NCI-H2081 (cell line): ENCODE measurements at regions not wholly inside any gene's neighbourhood (a gene's known extent, or its start where the extent isn't known, plus 50 kb on each side); places are given as distances from the start of the nearest gene placed in this dataset.
A peak's percentile ranks its signal among the peaks of the same experiment; 100 is the strongest.
"Not testable (repeated sequence)": the region's sequence is repeated elsewhere in the genome, so short reads cannot be mapped to it uniquely, and the experiment has no call there.

Source experiments
- DNase-seq, 2 experiments: peaks; one replicate each; lab custom pipeline; 2025; lab: John Stamatoyannopoulos, UW

DNA sequence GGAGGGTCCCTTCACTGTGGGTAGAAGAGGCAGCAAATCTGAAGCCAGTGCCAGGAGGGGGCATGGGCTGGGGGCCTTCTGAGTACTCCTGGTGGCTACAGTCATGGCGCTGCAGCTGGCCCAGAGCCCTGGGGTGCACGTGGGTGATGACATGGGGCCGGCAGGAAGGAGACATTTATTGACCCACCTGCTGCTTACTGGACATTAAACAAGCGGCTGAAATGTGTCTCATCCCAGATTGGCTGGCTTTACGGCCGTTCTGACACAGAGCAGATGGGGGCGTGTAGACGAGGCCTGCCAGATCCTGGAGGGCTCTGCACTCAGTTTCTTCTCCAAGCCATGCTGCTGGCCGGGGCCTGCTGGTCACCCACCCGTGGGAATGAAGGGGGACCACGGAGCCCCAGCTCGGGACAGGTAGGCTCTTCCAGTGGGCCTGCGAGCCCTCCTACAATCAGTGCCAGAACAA is 906.9 kb downstream of the BRD1 start:
- peak in 1 of 2 experiments; percentile 4 for DNase-seq

GRCh38 chr22:48919851-48920589 is 907.7 kb downstream of the BRD1 start:
- DNase-seq = no peak

DNA sequence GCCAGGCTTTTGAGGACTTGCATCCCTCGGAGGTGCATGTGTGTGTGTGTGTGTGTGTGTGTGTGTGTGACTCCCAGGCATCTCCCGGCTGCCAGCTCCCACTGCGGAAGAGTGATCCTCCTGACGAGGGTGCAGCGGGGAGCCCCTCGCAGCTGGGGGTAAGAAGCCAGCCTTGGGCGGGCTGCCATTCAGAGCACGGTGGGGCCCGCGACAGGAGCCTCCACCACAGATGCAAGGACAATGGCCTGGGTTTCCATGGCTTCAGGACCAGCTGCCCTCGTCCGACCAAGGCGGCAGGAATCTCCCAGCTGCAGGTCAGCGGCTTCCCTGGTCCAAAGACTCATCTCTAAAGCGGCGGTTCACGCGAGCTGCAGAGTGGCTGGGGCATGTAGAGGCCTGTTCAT is 908.5 kb downstream of the BRD1 start:
- DNase-seq = peak in 1 of 2 experiments; percentile 2

DNA sequence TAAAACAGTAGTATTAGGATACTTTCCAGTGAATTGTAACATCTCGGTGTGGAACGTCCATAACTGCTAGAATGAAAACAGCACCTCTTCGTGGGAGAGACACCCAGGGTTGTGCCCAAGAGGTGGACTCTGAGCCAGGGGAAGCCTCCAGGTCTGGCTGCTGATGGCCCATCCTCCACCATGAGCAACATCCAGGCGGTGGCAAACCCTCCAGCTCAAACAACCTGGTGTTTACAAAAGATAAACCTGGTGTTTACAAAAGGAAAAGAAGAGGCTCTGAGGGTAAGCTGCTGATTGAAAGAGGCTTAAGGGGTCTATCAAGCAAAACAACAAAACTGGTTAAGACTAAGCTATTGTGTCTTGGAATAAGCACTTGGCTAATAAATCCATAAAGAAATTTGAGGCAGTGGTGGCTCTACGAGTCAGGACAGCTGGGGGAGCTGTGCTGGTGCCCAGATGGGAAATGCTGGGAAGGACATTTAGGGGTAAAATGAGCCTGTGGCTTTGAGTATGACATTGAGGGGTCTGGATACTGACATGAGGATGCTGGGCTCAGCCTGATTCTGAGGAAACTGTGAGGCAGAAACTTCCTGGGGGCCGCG is 909.0 kb downstream of the BRD1 start:
- DNase-seq = no peak

GRCh38 chr22:48912356-48913066 is 915.2 kb downstream of the BRD1 start:
- not testable (repeated sequence) for DNase-seq

DNA sequence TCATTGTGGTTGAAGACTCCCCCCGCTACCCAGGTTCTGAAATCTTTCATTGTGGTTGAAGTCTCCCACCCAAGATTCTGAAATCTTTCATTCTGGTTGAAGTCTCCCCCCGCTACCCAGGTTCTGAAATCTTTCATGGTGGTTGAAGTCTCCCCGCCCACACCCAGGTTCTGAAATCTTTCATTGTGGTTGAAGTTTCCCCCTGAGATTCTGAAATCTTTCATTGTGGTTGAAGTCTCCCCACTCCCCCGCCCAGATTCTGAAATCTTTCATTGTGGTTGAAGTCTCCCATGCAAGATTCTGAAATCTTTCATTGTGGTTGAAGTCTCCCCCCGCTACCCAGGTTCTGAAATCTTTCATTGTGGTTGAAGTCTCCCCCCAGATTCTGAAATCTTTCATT is 916.0 kb downstream of the BRD1 start:
- not testable (repeated sequence) for DNase-seq

DNA sequence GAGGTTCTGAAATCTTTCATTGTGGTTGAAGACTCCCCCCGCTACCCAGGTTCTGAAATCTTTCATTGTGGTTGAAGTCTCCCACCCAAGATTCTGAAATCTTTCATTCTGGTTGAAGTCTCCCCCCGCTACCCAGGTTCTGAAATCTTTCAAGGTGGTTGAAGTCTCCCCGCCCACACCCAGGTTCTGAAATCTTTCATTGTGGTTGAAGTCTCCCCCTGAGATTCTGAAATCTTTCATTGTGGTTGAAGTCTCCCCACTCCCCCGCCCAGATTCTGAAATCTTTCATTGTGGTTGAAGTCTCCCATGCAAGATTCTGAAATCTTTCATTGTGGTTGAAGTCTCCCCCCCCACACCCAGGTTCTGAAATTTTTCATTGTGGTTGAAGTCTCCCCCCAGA is 916.6 kb downstream of the BRD1 start:
- not testable (repeated sequence) for DNase-seq

DNA sequence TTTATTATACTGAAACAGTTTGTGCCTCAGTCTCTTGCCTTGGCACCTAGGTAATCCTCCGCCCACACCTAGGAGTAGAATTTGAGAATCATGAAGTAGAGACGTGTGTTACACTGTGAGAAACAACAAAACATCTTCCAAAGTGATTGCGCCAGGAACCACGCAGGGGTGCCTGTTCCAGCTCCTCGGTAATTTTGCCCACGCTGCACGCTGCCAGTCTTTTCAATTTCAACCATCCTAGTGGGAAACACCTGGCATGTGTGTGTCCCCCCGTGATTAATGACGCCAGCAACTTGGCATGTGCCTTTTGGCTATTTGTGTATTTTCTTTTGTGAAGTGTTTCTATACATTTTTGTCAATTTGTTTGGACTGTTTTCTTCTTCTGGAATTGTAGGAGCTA is 919.1 kb downstream of the BRD1 start:
- DNase-seq = peak in 1 of 2 experiments; percentile 13

DNA sequence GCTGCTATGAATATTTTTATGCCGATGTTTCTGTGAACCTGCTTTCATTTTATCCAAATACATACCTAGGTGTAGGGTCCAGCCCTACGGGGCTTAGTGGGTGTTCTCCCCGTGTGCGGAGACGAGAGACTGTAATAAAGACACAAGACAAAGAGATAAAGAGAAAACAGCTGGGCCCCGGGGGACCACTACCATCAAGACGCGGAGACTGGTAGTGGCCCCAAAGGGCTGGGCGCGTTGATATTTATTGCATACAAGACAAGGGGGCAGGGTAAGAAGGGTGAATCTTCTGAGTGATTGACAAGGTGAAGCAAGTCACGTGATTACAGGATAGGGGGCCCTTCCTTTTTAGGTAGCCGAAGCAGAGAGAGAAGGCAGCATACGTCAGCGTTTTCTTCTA is 920.1 kb downstream of the BRD1 start:
- no peak for DNase-seq

- DNase-seq = no peak
These were observed 921.3 kb downstream of the BRD1 start for GRCh38 chr22:48906216-48906835.

DNA sequence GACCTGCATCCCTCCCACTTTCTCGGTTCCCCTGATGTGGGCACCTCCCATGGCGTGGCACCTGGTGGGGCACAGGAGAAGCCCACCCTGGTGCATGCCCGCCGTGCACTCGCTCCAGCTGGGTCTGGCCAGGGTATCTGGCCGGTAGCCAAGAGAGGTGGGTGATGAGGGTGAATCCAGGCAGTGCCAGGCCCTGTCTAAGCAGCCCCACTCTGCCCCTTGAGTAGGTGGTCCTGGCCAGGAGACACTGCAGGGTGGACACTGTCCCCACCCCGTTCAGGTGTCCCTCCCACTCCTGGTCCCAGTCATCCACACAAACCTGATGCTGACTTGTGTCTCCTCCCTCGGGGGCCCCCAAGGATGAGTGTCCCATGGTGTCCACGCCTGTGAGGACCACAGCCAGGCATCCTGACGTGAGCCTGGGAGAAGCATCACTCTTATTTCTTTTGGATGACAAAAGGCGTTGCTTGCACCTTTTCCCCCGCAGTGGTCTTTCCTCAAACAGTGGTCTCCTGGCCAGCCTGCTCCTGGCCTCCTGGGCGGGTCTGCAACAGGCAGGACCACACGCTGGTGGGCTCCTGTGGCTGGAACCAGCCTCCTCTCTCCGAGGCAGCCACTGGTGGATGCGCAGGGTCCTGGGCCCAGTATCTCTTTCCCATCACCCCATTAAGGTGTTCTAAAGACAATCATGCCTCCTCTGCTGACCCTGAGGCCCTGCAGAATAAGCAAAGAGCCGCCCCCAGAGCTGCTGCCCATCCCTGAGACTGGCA is 922.3 kb downstream of the BRD1 start:
- DNase-seq = no peak

DNA sequence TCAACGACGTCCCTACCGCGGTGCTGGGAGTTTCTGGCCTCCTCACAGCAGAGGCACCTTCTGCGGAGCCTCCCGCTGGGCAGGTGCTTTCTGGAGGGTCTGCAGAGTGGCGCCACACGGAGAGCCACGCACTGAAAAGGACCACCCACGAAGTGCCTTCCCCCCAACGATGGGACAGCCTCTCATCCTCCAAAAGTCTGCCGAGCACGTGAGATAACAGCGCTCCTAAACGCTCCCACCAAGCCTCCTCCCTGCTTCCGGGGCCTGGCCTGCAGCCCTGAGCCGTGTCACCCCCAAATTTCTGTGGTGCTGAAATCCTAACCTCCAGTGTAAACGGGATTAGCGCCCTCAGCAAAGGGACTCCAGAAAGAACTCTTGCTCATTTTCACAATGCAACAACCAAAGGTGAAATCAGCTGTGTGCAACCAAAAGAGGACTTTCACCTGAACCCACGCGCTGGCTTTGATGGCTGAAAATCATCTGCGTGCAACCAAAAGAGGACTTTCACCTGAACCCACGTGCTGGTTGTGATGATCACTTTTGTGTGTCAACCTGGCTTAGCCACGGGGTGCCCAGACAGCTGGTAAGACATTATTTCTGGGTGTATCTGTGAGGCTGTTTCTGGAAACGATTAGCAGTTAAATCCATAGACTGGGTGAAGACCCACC is 924.6 kb downstream of the BRD1 start:
- DNase-seq = no peak

- no peak for DNase-seq
These were observed 925.4 kb downstream of the BRD1 start for GRCh38 chr22:48902001-48902869.

DNA sequence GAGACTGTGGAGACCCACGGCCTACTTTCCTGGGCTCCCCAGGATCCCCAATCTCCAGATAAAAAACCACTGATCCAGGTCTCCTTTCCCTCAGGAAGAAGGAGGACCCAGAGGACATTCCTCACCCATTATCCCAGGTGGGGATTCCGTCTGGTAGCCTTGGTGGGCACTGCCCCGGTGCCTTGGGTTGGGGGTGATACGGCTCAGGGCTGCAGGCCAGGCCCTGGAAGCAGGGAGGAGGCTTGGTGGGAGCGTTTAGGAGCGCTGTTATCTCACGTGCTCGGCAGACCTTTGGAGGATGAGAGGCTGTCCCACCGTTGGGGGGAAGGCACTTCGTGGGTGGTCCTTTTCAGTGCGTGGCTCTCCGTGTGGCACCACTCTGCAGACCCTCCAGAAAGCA is 926.3 kb downstream of the BRD1 start:
- no peak for DNase-seq

GRCh38 chr22:48900626-48901025 is 927.0 kb downstream of the BRD1 start:
- no peak for DNase-seq

DNA sequence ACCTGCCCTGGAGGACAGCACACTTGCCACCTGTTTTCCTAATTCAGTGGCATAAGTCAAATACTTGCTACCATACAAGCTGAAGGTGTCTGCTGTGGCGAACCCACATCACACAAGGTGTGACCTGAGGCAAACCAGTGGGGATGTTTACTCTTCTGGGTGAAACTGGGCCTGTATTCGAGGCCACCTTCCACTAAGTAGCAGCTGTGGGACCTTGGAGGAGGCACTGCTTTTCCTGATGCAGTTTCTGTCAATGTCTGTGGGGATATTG is 927.4 kb downstream of the BRD1 start:
- DNase-seq = no peak

DNA sequence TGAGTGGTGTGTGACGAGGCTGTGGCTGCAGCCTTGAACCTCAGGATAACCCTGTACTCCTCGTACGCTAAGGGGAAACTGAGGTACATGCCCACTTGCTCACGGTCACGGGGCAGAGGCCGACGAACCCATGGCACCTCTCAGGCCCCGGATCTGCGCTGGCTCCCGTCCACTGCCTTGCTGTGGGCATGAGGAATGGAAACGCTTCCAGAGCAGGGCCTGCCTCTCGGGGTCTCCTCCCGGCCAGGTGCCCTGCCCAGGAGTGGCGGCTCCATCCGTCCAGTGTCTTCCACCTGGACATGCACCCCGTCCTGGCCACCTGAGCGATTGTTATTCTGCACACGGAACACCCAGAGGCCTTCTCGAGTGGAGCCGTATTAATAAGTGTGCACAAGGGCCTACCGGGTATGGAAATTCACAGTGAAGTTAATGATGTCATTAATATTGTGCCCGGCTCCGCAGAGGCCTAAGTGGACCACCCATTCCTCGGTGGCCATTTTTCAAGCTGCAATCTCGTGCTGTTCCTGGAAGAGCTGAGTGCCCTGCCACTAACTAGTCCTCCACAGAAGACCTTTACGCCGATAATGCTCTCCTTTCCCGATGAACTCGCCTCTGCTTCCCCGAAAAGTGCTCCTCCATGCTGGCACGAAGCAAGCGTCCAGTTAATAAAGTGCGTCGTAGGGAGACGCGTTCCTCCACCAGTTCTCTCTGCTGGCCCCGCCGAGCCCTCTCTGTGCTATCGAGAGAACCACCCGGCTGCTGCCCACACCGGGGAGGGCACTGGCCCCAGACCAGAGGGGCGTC is 927.9 kb downstream of the BRD1 start:
- DNase-seq = no peak

DNA sequence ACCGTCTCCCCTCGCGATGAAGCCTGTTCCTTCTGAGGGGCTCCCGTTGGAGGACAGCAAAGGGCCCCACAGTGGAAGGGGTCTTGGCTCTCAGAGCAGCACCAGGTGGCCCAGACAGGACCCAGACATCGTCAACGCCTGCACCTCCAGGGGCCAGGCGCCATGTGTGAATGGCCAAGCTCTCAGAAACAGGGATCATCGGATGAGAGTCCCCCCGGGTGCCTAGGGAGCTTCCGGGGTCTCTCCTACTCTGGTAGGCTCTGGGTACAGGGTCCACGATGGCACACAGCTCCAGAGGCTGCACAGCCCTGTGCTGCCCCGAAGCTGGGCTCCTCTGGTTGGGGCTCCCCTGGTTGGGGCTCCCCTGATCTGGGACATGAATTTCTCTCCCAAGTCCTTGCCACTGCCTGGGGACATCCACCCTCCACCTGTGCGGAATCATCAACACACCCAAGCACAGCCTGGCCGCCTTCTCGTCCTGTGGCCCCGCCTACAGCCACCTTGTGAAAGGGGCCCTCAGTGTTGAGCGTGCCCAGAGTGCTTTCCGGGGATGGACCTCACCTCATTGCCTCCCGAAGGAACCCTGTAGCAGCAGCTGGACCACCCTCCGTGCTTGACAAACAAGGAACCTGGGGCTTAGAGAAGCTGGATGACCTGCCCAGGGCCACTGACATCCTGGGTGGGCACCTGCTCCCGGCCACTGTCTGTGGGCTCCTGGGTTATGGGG is 929.0 kb downstream of the BRD1 start:
- DNase-seq = no peak
